GM12874 (cell line): ENCODE measurements at regions not wholly inside any gene's neighbourhood (a gene's known extent, or its start where the extent isn't known, plus 50 kb on each side); places are given as distances from the start of the nearest gene placed in this dataset.

Experiments used
- TF ChIP-seq, protein P1 (sequence below): IDR thresholded peaks from 2 replicates; pipeline ENCODE4 v1.5.1; 2011; ENCODE audit warnings: low read depth, mild to moderate bottlenecking, control low read depth, low read length, moderate library complexity; ENCODE audit not compliant: insufficient read depth

DNA sequence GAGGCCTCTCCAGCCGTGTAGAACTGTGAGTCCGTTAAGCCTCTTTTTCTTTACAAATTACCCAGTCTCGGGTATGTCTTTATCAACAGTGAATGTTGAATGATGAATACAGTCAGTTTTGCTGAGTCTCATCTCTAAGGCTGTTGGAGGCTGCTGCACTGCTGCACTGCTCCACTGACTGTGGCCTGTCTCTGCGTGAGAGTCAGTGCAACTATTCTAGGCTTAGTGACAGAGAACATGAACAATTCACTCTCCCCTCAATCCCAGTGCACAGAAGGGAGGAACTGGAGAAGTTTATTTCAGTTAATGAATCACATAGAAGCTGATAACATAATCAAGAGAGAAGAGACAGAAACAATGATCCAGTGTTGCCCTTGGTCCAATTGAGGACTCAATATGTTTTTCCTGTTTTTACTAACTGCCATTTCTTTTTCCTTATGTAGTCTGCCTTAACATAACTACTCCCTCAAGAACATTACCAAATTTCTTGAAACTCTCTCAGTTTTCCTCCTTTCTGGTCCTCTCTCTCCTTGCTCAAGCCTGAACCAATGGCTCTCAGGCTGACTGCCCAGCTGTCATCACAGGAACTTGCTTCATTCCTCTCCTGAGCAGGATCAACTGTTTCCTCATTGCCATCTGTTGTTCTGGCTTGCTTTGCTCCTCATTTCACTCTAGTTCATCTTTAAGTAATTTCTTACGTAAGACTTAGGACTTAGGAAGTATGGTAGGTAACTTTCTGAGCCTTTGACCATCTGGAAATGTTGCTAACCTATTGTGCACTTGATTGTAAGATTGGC lies 483.2 kb downstream of the METTL4 start:
- TF ChIP-seq, protein P1, sequence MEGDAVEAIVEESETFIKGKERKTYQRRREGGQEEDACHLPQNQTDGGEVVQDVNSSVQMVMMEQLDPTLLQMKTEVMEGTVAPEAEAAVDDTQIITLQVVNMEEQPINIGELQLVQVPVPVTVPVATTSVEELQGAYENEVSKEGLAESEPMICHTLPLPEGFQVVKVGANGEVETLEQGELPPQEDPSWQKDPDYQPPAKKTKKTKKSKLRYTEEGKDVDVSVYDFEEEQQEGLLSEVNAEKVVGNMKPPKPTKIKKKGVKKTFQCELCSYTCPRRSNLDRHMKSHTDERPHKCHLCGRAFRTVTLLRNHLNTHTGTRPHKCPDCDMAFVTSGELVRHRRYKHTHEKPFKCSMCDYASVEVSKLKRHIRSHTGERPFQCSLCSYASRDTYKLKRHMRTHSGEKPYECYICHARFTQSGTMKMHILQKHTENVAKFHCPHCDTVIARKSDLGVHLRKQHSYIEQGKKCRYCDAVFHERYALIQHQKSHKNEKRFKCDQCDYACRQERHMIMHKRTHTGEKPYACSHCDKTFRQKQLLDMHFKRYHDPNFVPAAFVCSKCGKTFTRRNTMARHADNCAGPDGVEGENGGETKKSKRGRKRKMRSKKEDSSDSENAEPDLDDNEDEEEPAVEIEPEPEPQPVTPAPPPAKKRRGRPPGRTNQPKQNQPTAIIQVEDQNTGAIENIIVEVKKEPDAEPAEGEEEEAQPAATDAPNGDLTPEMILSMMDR: no peak

DNA sequence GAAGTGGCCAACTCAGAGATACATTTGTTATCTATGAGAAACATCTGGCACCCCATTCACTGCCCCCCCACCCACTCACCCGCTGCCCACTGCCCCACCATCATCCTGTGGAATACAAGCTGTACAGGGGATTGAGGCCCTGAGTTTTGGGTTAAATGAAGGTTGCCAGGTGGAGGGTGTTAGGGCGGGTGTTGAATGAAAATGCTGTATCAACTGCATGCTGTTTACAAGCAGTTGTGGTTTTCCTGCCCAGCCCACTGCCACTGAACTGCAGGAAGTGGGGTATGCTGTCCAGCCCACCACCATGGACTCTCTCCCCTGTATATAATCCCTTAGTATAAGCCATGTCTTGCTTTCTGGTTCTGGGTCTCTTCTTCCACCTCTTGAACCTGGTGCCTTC lies 481.9 kb downstream of the METTL4 start:
- TF ChIP-seq, protein P1: no peak

DNA sequence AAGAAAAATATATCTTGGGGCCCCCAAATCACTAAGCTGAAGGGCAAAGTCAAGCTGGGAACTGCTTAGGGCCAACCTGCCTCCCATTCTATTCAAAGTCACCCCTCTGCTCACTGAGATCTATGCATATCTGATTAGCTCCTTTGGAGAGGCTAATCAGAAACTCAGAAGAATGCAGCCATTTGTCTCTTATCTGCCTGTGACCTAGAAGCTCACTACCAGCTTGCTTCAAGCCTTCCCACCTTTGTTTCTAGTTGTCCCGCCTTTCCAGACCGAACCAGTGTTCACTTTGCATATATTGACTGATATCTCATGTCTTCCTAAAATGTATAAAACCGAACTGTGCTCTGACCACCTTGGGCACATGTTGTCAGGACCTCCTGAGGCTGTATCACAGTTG lies 479.4 kb downstream of the METTL4 start:
- TF ChIP-seq, protein P1: no peak

DNA sequence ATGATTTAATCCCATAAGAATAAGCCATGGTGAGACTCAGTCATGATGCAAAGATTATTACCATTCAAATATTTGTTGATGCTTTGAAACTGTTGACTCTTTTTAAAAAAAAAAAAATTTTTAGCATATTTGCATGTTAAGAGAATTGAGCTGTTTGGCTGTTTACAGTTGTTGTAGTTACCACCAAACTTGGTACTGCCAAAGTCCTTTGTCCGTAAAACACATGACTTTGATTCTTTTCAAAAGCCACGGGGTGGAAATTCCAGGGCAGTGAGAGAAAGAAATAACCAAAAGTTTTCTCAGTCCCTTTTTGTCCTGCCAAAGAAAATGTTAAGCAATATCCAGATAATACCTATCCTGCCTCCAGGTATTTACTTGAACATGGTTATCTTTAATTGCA lies 474.8 kb downstream of the METTL4 start:
- TF ChIP-seq, protein P1: no peak

DNA sequence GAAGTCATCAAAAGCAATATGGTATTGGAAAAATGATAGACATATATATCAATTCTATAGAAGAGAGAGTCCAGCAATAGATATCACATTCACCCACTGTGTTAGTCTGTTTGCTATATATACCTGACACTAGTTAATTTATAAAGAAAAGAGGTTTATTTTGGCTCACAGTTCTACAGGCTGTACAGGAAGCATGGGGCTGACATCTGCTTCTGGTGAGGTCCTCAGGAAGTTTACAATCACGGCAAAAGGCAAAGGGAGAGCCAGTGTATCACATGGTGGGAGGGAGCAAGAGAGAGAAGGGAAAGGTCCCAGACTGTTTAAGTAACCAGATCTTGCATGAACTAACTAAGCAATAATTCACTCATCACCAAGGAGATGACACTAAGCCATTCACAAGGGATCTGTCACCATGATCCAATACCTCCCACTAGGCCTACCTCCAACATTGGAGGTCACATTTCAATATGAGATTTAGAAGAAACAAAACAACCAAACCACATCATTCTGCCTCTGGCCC lies 470.6 kb downstream of the METTL4 start:
- TF ChIP-seq, protein P1: no peak

DNA sequence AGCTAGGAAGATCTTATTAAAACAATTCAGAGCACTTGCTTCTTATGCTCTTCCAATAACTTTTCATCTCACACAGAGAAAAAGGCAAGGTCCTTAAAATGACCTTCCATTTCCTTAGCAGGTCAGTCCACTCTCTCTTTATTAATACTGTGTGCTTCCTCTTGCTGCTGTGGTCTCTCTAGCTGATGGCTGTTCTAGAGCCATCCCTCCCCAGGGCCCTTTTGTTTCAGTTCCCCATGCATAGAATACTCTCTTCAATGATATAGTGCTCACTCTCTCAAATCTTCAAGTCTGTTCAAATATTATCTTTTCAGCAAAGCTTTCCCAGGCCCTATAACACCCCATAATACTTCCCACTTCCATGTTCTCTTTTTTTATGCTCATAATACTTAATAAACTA lies 469.3 kb downstream of the METTL4 start:
- TF ChIP-seq, protein P1: no peak

DNA sequence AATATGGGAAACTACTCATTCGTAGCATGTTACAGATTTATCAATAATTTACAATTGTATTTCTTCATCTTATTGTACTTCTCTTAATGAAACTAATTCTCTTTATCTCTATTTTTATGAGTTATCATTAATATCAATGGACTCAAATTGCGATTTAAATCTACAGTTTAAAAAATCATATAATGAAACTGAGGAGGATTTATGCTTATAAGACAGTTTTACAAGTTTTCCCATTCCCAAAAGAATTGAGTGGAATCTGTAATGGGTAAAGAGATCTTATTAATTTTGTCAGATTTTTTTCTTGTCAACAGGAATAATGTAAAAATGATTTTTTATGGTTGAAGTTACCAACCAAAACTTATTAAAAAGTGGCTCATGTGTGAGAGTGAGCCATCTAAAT lies 468.0 kb downstream of the METTL4 start:
- TF ChIP-seq, protein P1: no peak
